ENCODE measurements at regions not wholly inside any gene's neighbourhood (a gene's known extent, or its start where the extent isn't known, plus 50 kb on each side); places are given as distances from the start of the nearest gene placed in this dataset.

GRCh38 chr11:95306801-95307200 lies 75.8 kb upstream of the SESN3 start:
- TF ChIP-seq POLR2A (IDR thresholded peaks at IDR 0.05) (no peak), CTCF (IDR thresholded peaks at IDR 0.05) (no peak)

Measured in esophagus squamous epithelium (tissue), 4 donors.